ENCODE measurements at regions not wholly inside any gene's neighbourhood (a gene's known extent, or its start where the extent isn't known, plus 50 kb on each side); places are given as distances from the start of the nearest gene placed in this dataset.
"Not testable (repeated sequence)": the region's sequence is repeated elsewhere in the genome, so short reads cannot be mapped to it uniquely, and the experiment has no call there.

GRCh38 chr12:73678335-73678734 lies 859.3 kb upstream of the ATXN7L3B start:
- no peak for DNase-seq (ENCODE audit: low spot score)

DNA sequence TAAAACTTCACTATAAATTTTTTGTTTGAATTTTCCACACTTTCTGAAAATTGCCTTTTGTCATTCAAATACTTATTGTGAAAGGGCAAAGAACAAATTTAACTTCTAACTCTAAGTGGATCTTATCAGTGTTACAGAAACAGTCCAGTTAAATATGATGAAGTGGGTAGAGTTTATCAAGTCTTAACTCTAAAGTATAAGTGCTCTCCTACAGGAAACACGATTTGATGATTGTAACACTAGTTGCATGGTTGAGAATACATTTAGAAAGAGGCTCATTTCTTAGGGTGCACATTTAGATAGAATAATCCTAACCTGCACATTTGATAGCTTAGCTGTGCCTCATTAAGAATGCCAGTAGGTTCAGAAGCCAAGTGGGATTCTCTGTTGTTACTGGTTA lies 838.3 kb upstream of the ATXN7L3B start:
- no peak for DNase-seq (ENCODE audit: low spot score)

- no peak for DNase-seq (ENCODE audit: low spot score)
These were observed 823.0 kb upstream of the ATXN7L3B start for GRCh38 chr12:73714655-73715054.

DNA sequence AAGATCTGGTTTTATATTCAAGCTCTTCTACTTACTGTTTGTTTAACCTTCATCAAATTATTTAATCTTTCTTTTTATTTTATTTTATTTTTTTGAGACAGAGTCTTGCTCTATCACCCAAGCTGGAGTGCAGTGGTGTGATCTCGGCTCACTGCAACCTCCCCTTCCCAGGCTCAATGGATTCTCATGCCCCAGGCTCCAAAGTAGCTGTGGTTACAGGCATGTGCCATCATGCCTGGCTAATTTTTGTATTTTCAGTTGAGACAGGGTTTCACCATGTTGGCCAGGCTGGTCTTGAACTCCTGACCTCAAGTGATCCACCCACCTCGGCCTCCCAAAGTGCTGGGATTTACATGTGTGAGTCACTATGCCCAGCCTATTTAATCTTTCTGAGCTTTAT lies 821.5 kb upstream of the ATXN7L3B start:
- DNase-seq (ENCODE audit: low spot score) = not testable (repeated sequence)

- no peak for DNase-seq (ENCODE audit: low spot score)
These were observed 818.4 kb upstream of the ATXN7L3B start for GRCh38 chr12:73719223-73719622.

DNA sequence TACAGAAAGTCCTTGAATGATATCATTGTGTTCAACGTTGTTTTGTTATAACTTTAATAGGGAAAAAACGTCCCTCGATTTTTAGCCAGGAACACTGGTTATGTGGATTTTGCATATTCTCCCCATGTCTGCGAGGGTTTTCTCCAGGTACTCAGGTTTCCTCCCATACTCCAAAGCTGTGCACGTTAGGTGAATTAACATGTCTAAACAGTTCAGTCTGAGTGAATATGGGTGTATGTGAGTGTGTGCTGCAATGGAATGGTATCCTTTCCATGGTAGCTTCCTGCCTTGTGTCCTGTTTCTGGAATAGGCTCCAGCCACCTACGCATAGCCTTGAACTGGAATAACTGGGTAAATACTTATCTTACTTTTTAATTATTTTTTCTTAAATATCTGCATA lies 810.8 kb upstream of the ATXN7L3B start:
- DNase-seq (ENCODE audit: low spot score) = no peak

DNA sequence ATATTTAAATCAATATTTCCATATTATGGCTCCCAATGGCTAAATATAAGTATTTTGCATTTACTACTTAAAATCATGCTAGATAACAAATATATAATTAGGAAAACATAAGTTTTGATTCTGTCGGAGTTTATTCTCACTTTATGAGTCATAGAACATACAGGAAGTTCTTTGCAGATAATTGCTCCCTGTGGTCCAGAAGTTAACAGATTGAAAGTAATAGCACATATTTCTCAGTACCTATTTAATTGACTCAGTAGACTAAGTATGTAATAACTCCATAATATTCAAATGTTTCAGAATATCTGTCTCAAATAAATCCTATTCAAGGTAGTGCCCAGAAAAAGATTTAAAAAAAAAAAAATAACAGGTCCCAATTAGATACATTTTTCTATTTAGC lies 806.0 kb upstream of the ATXN7L3B start:
- no peak for DNase-seq (ENCODE audit: low spot score)

DNA sequence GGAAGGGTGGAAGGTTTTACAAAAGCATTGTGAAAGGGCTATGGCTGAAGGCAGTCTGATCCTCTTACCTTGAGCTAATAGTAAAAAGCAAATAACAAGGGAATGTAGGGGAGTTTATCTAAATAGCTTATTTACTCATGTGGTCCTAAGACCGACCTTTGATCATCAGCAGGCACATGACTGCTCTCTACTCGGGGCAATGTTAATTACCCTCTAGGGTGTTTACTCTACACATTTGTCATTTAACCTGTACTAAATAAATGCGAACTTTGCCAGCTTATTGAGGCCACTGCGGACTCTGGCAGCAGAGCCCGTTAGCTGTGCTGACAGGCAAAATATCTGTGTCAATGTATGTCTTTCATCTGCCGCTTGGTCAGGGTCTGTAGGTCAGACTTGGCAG lies 768.3 kb upstream of the ATXN7L3B start:
- no peak for DNase-seq (ENCODE audit: low spot score)

GRCh38 chr12:73798523-73798922 lies 739.1 kb upstream of the ATXN7L3B start:
- no peak for DNase-seq (ENCODE audit: low spot score)

DNA sequence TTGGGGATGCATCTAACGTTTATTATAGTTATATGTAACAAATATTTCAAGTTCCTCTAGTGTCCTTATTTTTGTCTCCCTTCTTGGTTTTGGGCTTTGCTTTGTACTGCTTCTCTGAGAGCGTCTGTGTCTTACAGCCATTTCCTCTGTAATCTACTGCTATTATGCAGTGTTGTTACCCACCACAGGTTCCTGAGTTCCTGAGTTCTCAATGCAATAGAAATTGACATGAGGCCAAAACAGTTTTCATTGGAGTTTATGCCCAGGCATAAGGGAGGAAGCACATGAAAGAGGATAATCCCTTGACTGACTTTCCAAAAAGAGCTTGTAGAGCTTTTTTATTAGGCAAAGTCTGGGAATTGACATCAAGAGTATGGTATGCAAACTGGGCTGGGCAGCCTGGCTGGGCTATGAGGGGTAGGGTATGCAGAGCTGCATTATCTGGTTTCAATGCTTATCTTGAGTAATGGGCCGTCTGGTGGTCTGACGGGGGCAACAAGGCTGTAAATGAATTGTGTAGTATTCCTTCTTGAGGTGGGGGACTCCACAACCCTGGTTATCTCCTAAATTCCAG lies 722.5 kb upstream of the ATXN7L3B start:
- no peak for DNase-seq (ENCODE audit: low spot score)

DNA sequence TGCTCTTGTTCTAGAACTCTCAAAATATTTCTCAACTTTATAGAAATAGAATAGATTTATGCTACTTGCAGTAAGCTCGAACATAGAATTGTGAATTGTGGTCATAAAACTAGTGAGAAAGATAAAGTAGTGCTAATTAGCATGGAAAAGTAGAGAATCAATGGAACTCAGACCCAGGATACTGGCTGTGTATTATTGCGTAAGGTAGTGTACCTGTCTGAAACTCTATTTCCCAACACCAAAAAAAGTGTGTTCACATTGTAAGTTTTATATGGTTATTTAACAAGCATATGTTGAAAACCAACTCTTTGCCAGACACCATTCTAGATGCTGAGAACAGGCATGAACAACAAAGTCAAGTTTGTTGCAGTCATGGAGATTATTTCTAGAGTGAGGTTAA lies 720.5 kb upstream of the ATXN7L3B start:
- DNase-seq (ENCODE audit: low spot score) = no peak

GRCh38 chr12:73833746-73834145 lies 703.9 kb upstream of the ATXN7L3B start:
- DNase-seq (ENCODE audit: low spot score) = no peak

DNA sequence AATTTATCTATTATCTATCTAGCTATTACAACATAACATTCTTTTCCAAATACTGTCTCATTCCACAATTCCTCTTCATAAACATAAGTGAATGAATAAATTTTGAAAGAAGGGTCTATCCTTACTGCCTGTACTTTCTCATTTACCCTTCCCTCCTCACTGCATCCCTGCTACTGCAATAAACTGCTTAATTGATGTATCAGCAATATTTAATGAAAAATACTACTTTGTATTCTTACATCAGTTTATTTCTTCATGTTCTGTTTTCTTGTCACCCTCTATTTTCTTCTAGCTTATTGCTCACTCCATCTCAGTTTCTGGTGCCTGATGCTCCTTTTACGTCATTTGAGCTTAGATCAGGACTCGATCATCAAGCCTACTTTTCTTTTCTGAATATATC lies 695.7 kb upstream of the ATXN7L3B start:
- DNase-seq (ENCODE audit: low spot score) = no peak

DNA sequence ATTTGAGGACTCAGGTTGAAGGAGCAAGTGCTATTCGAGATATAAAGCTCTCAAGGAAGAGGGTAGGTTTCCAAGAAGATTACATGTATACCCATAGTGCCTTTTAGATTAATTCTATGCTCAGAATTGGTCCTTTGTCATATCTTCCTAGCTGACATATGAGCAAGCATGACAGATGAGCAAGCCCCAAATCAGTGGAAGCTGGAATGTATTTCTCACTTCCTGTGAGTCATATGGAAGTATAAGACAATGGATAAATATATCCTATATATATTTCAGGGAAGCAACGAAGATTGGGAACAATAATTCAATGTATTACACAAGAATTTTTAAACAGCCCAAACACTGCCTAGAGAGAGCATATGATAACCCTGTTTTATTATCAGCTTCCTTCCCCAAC lies 674.1 kb upstream of the ATXN7L3B start:
- no peak for DNase-seq (ENCODE audit: low spot score)

DNA sequence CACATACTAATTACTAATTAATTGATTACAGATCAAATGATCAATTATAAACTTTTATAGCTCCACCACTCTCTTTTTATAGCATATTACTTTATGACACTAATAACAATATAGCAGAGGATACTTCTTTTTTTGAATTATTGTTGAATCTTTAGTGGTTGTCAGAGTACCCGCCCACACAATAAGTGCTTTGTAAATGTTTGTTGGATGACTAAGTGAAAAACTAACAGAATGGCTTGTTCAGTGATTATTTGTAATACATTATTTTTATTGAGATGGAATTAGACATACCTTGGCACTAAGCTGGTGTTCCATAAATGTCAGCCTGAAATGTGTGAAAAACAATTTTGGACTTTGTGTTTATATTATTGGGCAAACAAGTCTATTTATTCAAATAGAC lies 670.5 kb upstream of the ATXN7L3B start:
- no peak for DNase-seq (ENCODE audit: low spot score)

DNA sequence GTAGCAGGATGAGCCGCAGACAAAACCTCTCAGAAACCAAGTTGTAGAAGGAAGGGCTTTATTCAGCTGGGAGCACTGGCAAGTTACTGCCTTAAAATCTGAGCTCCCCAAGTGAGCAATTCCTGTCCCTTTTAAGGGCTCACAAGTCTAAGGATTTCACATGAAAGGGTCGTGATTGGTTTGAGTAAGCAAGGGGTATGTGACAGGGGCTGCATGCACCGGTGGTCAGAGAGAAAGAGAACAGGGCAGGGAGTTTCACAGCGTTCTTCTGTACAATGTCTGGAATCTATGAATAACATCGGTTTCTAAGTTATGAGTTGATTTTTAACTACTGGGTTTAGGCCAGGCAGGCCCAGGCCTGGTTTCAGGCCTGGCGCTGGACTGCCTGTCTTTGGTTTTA lies 660.3 kb upstream of the ATXN7L3B start:
- not testable (repeated sequence) for DNase-seq (ENCODE audit: low spot score)

- no peak for DNase-seq (ENCODE audit: low spot score)
These were observed 645.4 kb upstream of the ATXN7L3B start for GRCh38 chr12:73892201-73892600.

DNA sequence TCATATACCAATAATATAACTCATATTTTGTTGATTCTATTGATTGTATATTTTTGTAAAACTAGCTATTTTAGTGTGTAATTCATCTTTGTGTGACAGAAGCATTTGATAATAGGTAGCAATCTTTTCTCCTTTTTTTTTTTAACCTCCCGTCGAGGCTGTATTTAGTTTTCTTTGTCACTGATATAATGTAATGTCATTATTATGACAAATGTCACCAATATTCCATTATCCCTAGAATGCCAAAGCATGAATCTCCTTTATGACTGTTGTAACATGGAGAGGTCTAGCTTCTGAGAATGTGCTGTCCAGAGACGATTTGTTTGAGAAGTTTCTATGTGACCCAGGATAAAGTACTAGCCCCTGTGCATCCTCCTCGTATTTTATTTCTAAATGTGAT lies 639.0 kb upstream of the ATXN7L3B start:
- DNase-seq (ENCODE audit: low spot score) = no peak

DNA sequence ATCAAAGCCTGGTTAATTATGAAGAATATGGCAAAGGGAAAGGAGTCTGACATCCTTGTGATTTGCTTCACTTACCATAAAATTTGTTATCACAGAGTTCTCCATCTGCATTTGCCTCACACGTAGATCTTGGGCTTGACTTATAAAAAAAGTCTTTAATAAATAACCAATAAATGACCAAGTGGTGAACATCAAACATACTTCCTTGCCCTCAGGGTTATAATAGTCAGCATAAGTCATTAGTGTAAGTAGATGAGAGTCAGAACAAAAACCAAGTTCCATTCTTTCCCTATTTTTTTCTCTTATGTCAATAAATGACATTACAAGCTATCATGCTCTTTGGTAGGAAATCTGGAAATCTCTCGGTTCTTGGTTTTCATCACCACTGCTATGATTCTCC lies 635.4 kb upstream of the ATXN7L3B start:
- no peak for DNase-seq (ENCODE audit: low spot score)

GRCh38 chr12:73906757-73907156 lies 630.9 kb upstream of the ATXN7L3B start:
- no peak for DNase-seq (ENCODE audit: low spot score)

GRCh38 chr12:73935817-73936216 lies 601.8 kb upstream of the ATXN7L3B start:
- no peak for DNase-seq (ENCODE audit: low spot score)

DNA sequence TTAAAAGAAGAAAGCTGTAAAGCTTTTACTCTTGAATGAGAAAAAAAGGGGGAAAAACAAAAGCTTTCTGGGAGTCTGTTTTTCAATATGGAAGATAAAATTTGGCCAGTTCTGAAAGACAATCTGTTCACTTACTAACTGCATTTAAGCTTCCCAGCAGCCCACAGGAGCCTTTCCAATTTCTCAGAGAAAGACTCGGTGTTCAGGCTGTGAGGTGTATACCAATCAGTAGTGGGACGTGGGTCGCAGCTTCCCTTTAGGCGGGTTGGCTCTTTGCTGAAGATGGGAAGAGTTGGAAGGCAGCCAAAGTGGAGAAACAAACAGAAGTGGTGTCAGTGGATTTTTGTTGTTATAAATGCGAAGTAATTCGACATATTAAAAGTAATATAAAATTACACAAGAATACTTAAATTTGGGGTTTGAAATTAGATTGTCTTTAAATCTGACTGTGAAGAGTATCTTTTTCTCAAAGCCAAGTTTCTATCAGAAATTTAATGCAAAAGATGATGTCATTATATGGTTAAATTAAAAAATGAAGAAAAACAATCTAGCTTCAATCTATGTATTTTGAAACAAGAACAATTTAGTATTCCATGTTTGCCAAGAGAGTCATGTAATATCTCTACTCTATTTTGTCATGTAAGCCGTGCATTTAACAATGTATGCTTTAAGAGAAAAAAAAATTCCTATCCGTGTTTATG lies 590.2 kb upstream of the ATXN7L3B start:
- no peak for DNase-seq (ENCODE audit: low spot score)

- DNase-seq (ENCODE audit: low spot score) = no peak
These were observed 587.1 kb upstream of the ATXN7L3B start for GRCh38 chr12:73950507-73950906.

All from hepatic stellate cell (primary cell).